ENCODE measurements at regions not wholly inside any gene's neighbourhood (a gene's known extent, or its start where the extent isn't known, plus 50 kb on each side); places are given as distances from the start of the nearest gene placed in this dataset.

GRCh38 chr5:162657076-162657475 is 589.5 kb downstream of the GABRG2 start:
- TF ChIP-seq EP300 (IDR thresholded peaks at IDR 0.05) (no peak), POLR2A (IDR thresholded peaks at IDR 0.05) (no peak)
- TF ChIP-seq, protein P1, sequence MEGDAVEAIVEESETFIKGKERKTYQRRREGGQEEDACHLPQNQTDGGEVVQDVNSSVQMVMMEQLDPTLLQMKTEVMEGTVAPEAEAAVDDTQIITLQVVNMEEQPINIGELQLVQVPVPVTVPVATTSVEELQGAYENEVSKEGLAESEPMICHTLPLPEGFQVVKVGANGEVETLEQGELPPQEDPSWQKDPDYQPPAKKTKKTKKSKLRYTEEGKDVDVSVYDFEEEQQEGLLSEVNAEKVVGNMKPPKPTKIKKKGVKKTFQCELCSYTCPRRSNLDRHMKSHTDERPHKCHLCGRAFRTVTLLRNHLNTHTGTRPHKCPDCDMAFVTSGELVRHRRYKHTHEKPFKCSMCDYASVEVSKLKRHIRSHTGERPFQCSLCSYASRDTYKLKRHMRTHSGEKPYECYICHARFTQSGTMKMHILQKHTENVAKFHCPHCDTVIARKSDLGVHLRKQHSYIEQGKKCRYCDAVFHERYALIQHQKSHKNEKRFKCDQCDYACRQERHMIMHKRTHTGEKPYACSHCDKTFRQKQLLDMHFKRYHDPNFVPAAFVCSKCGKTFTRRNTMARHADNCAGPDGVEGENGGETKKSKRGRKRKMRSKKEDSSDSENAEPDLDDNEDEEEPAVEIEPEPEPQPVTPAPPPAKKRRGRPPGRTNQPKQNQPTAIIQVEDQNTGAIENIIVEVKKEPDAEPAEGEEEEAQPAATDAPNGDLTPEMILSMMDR (IDR thresholded peaks at IDR 0.05), result no peak

All from ovary (tissue), 3 donors.